Upper lobe of left lung (tissue), 6 donors: ENCODE measurements at regions not wholly inside any gene's neighbourhood (a gene's known extent, or its start where the extent isn't known, plus 50 kb on each side); places are given as distances from the start of the nearest gene placed in this dataset.

Experiments used
- ATAC-seq, 2 donors: fragments of 200-7000 bp; cut with Tn5 transposase; one replicate each; pipeline ENCODE4 v1.9.1; 2022; ENCODE audit warnings: mild to moderate bottlenecking in 2 of 2, moderate library complexity in 2 of 2; ENCODE audit not compliant: low FRiP score in 2 of 2
- DNase-seq, 2 donors: peaks; one replicate each; pipeline ENCODE4 v3.0.0-alpha.2; 2019 to 2020
- H3K27ac ChIP-seq, 4 donors: fragments of 200-600 bp; sonication (generic); one replicate each; pipeline ENCODE4 v1.5.1; 2016 to 2019
- H3K27me3 ChIP-seq, 4 donors: fragments of 200-600 bp; sonication (generic); one replicate each; pipeline ENCODE4 v1.5.1; 2017 to 2019
- H3K36me3 ChIP-seq, 4 donors: fragments of 200-600 bp; sonication (generic); one replicate each; pipeline ENCODE4 v1.5.1; 2016 to 2019
- H3K4me1 ChIP-seq, 4 donors: fragments of 200-600 bp; sonication (generic); one replicate each; pipeline ENCODE4 v1.5.1; 2018 to 2019
- H3K4me3 ChIP-seq, 4 donors: fragments of 200-600 bp; sonication (generic); one replicate each; pipeline ENCODE4 v1.5.1; 2017 to 2019; ENCODE audit warnings: mild to moderate bottlenecking in 2 of 4, moderate library complexity in 1 of 4
- H3K9me3 ChIP-seq, 4 donors: fragments of 200-600 bp; sonication (generic); one replicate each; pipeline ENCODE4 v1.5.1; 2018 to 2019
- EP300 ChIP-seq, 4 donors: sonication (generic); formaldehyde crosslinking; IDR thresholded peaks; one replicate each; pipeline ENCODE4 v1.5.1; 2017; ENCODE audit warnings: antibody characterized with exemption in 4 of 4, control low read depth in 2 of 4
- POLR2A ChIP-seq, 4 donors: fragments of 450-650 bp; IDR thresholded peaks; one replicate each; pipeline ENCODE4 v1.5.1; 2016 to 2017; ENCODE audit warnings: antibody characterized with exemption in 4 of 4, mild to moderate bottlenecking in 2 of 4
- POLR2AphosphoS5 ChIP-seq, 2 donors: sonication (generic); formaldehyde crosslinking; IDR thresholded peaks; one replicate each; pipeline ENCODE4 v1.5.1; 2017; ENCODE audit warnings: antibody characterized with exemption in 2 of 2
- WGBS, 2 donors: methylation state at CpG; one replicate each; pipeline ENCODE4 v1.1.5; 2017 to 2018; 5-methylcytosine and 5-hydroxymethylcytosine counted together
- TF ChIP-seq, protein P1 (sequence below), 6 experiments: fragments of 450-650 bp in 4 of 6; fragments of 200-600 bp in 2 of 6; sonication (generic) in 2 of 6; IDR thresholded peaks; one replicate each; pipeline ENCODE4 v1.5.1; 2016 to 2019; ENCODE audit warnings: antibody characterized with exemption in 6 of 6
- donor health status: DM: no; HTN: no; CAD: no; lungs with moderate emphysema.
- donor health status: DM: no; HTN: yes; CAD: no; lungs with severe emphysema.

DNA sequence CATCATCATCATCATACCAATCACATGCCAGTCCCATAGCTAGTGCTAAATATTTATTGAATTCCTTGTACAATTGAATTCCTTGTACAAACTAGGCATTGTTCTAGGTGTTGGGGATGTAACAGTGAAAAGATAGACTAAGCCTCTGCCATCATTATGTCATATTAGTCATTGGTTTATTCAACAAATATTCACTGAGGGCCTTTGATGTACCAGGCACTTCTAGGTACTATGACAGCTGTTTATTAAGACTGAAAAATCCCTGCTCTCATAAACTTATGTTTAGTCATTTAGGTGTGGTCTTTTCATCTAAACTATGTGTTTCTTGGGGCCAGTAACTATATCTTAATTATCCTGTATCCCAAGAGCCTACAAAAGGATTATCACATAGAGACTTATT lies 412.3 kb upstream of the ETAA1 start:
- TF ChIP-seq POLR2A (IDR thresholded peaks at IDR 0.05), result no peak
- no peak for TF ChIP-seq EP300 (IDR thresholded peaks at IDR 0.05)
- TF ChIP-seq, protein P1, sequence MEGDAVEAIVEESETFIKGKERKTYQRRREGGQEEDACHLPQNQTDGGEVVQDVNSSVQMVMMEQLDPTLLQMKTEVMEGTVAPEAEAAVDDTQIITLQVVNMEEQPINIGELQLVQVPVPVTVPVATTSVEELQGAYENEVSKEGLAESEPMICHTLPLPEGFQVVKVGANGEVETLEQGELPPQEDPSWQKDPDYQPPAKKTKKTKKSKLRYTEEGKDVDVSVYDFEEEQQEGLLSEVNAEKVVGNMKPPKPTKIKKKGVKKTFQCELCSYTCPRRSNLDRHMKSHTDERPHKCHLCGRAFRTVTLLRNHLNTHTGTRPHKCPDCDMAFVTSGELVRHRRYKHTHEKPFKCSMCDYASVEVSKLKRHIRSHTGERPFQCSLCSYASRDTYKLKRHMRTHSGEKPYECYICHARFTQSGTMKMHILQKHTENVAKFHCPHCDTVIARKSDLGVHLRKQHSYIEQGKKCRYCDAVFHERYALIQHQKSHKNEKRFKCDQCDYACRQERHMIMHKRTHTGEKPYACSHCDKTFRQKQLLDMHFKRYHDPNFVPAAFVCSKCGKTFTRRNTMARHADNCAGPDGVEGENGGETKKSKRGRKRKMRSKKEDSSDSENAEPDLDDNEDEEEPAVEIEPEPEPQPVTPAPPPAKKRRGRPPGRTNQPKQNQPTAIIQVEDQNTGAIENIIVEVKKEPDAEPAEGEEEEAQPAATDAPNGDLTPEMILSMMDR (IDR thresholded peaks at IDR 0.05), result no peak
- TF ChIP-seq POLR2AphosphoS5 (IDR thresholded peaks at IDR 0.05), result no peak
- H3K27me3 ChIP-seq, result no peaks in the 10 kb centered on the region
- no peak overlapping the region for H3K27ac ChIP-seq
- peaks cover 0 to 4% (median 0%) of the 10 kb centered on the region in 4 donors for H3K4me1 ChIP-seq
- H3K36me3 ChIP-seq, result no peaks in the 10 kb centered on the region
- DNase-seq (no peak), ATAC-seq (no peak)
- no peaks in the 10 kb centered on the region for H3K9me3 ChIP-seq
- no peak overlapping the region for H3K4me3 ChIP-seq

DNA sequence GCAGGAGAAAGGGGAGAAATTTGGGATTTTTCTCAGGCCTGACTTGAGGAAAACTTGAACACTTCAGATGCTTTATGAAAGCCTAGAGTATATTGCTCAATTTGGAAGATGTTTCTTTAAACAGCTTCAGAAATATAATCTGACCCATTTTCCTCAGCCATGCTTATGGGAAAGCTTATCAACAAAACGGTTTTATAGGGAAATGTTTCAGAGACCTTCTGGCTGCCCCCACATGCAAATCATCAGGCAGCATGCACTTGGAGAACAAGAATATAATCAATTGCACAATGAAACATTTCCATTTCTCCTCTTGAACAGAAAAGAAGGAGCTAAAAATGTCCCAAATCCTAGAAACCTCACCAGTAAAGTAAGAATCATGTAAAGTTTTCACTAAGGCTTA lies 411.2 kb upstream of the ETAA1 start:
- Histone ChIP-seq H3K36me3 (no peaks in the 10 kb centered on the region), H3K9me3 (no peaks in the 10 kb centered on the region), H3K4me1 (peaks cover 0 to 4% (median 0%) of the 10 kb centered on the region in 4 donors), H3K27me3 (no peaks in the 10 kb centered on the region), H3K4me3 (no peak overlapping the region), H3K27ac (no peak overlapping the region)
- DNase-seq, result no peak
- 40 to 42% methylated on average over 1 of the region's 1 CpG for WGBS, 2 donors
- no peak for ATAC-seq
- TF ChIP-seq EP300 (IDR thresholded peaks at IDR 0.05) (no peak), POLR2A (IDR thresholded peaks at IDR 0.05) (no peak), POLR2AphosphoS5 (IDR thresholded peaks at IDR 0.05) (no peak)
- TF ChIP-seq, protein P1 (IDR thresholded peaks at IDR 0.05), result no peak

DNA sequence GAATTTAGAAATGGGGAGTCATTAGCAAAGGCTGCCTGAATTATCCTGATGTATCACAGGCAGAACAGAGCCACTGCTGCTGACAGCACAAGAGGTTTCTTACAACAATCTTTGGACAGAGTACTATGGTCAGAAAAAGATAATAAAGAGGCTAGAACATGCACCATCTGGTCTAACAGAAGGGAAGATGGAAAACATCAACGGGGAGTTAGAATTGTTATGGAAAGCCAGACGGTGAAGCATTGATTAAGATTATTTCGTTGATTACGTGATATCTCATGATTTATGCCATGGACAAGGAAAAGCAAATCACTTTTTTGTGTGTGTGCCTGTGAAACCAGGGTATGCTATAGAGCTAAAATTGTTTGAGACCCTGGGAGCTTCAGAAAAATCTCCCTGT lies 409.4 kb upstream of the ETAA1 start:
- ATAC-seq (no peak), DNase-seq (no peak)
- no peaks in the 10 kb centered on the region for H3K9me3 ChIP-seq
- no peak overlapping the region for H3K27ac ChIP-seq
- WGBS, 2 donors, result 75 to 83% methylated on average over 4 of the region's 4 CpGs
- H3K27me3 ChIP-seq, result no peaks in the 10 kb centered on the region
- H3K4me1 ChIP-seq, result peaks cover 0 to 4% (median 0%) of the 10 kb centered on the region in 4 donors
- TF ChIP-seq, protein P1 (IDR thresholded peaks at IDR 0.05), result no peak
- TF ChIP-seq EP300 (IDR thresholded peaks at IDR 0.05) (no peak), POLR2AphosphoS5 (IDR thresholded peaks at IDR 0.05) (no peak)
- H3K36me3 ChIP-seq, result no peaks in the 10 kb centered on the region
- no peak overlapping the region for H3K4me3 ChIP-seq

DNA sequence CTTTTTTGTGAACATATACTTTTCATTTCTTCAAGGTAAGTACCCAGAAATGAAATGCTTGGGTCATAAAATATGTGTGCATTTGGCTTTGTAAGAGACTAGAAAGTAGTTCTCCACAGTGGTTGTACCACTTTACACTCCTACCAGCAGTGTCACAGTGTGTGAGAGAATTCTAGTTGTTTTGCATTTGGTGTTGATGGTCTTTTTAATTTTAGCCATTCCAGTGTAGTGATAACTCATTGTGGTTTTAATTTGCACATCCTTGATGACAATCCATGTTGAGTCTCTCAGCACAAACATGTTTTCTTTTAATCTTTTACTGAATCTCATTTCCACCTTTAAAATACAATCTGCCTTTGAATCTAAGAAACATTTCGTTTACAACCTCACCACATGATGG lies 402.5 kb upstream of the ETAA1 start:
- H3K9me3 ChIP-seq, result no peaks in the 10 kb centered on the region
- no peaks in the 10 kb centered on the region for H3K4me1 ChIP-seq
- no peaks in the 10 kb centered on the region for H3K36me3 ChIP-seq
- H3K4me3 ChIP-seq, result no peak overlapping the region
- WGBS, 2 donors, result 61 to 67% methylated on average over 1 of the region's 1 CpG
- H3K27me3 ChIP-seq, result no peaks in the 10 kb centered on the region
- DNase-seq (no peak), ATAC-seq (no peak)
- TF ChIP-seq, protein P1 (IDR thresholded peaks at IDR 0.05), result no peak
- TF ChIP-seq POLR2A (IDR thresholded peaks at IDR 0.05) (no peak), EP300 (IDR thresholded peaks at IDR 0.05) (no peak), POLR2AphosphoS5 (IDR thresholded peaks at IDR 0.05) (no peak)
- no peak overlapping the region for H3K27ac ChIP-seq

DNA sequence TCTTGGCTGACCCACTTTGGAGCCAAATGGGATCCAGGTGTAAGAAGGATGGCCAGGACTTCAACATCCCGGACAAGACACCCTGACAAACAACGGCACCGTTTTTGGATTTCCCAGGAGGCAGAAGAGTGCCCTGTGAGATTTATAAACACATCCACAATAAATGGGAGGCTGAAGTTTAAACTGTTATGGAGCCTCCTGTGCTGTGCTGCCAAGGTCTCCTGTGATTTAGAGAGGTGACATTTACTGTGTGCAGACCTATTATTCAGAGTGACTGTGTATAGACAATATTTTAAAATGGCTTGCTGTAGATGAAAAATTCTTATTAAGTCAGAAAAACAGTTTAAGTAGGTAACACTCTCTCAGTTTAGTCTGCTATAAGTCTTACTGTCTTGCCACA lies 401.5 kb upstream of the ETAA1 start:
- TF ChIP-seq POLR2A (IDR thresholded peaks at IDR 0.05) (no peak), POLR2AphosphoS5 (IDR thresholded peaks at IDR 0.05) (no peak), EP300 (IDR thresholded peaks at IDR 0.05) (no peak)
- TF ChIP-seq, protein P1 (IDR thresholded peaks at IDR 0.05), result no peak

More for the DNA sequence above, 401.5 kb upstream of the ETAA1 start:
- Histone ChIP-seq H3K9me3 (no peaks in the 10 kb centered on the region), H3K4me3 (no peak overlapping the region), H3K36me3 (no peaks in the 10 kb centered on the region), H3K27ac (no peak overlapping the region), H3K27me3 (no peaks in the 10 kb centered on the region), H3K4me1 (no peaks in the 10 kb centered on the region)
- WGBS, 2 donors, result 89 to 91% methylated on average over 3 of the region's 3 CpGs
- no peak for DNase-seq
- ATAC-seq, result no peak
